ENCODE measurements at regions not wholly inside any gene's neighbourhood (a gene's known extent, or its start where the extent isn't known, plus 50 kb on each side); places are given as distances from the start of the nearest gene placed in this dataset.

GRCh38 chr18:46268671-46269070 lies 164.5 kb downstream of the HAUS1 start:
- peaks cover 14 to 25% (median 20%) of the 10 kb centered on the region in 4 donors for H3K4me1 Mint-ChIP-seq
- peaks cover 14% of the 10 kb centered on the region for H3K4me1 ChIP-seq (ENCODE audit: insufficient read depth, low read length)
- H3K27ac Mint-ChIP-seq = peak overlapping the region in 4 of 7 donors; percentile 17 to 66 (median 46)
- intact Hi-C loops (cut with micrococcal nuclease) = no loop called here
- no peaks in the 10 kb centered on the region for H3K27me3 Mint-ChIP-seq
- no peaks in the 10 kb centered on the region for H3K9me3 Mint-ChIP-seq
- H3K4me3 ChIP-seq (ENCODE audit: low read length in 2 of 2) = no peak overlapping the region
- H3K36me3 ChIP-seq (ENCODE audit: insufficient read depth, low read length) = peaks cover 18% of the 10 kb centered on the region
- no peak overlapping the region for H3K27ac ChIP-seq (ENCODE audit: low read depth, low read length)
- no peaks in the 10 kb centered on the region for H3K9me3 ChIP-seq (ENCODE audit: control insufficient read depth in 1 of 2, low read length in 2 of 2)
- no peaks in the 10 kb centered on the region for H3K27me3 ChIP-seq (ENCODE audit: insufficient read depth, low read length)
- peaks cover 35 to 48% of the 10 kb centered on the region in 2 donors for H3K36me3 Mint-ChIP-seq
- CTCF ChIA-PET (ENCODE audit: partially characterized antibody) = no interaction called here
- POLR2A ChIA-PET (ENCODE audit: partially characterized antibody) = no interaction called here
- H3K4me3 Mint-ChIP-seq = no peak overlapping the region
- DNase-seq = no peak

GRCh38 chr18:46269275-46269674 lies 165.1 kb downstream of the HAUS1 start:
- ChIA-PET POLR2A (ENCODE audit: partially characterized antibody) (no interaction called here), CTCF (ENCODE audit: partially characterized antibody) (no interaction called here)
- H3K36me3 ChIP-seq (ENCODE audit: insufficient read depth, low read length) = peaks cover 12% of the 10 kb centered on the region
- no peak for DNase-seq
- intact Hi-C loops (cut with micrococcal nuclease) = no loop called here
- Mint-ChIP-seq H3K9me3 (no peaks in the 10 kb centered on the region), H3K4me3 (no peak overlapping the region), H3K36me3 (peaks cover 29 to 42% of the 10 kb centered on the region in 2 donors), H3K27ac (peak overlapping the region in 2 of 7 donors; percentile 7 to 69), H3K27me3 (no peaks in the 10 kb centered on the region), H3K4me1 (peaks cover 8 to 22% (median 15%) of the 10 kb centered on the region in 4 donors)
- no peak overlapping the region for H3K27ac ChIP-seq (ENCODE audit: low read depth, low read length)
- H3K27me3 ChIP-seq (ENCODE audit: insufficient read depth, low read length) = no peaks in the 10 kb centered on the region
- H3K9me3 ChIP-seq (ENCODE audit: control insufficient read depth in 1 of 2, low read length in 2 of 2) = no peaks in the 10 kb centered on the region
- H3K4me3 ChIP-seq (ENCODE audit: low read length in 2 of 2) = no peak overlapping the region
- peaks cover 8% of the 10 kb centered on the region for H3K4me1 ChIP-seq (ENCODE audit: insufficient read depth, low read length)

GRCh38 chr18:46271488-46271887 lies 167.3 kb downstream of the HAUS1 start:
- Histone ChIP-seq H3K4me3 (ENCODE audit: low read length in 2 of 2) (no peak overlapping the region), H3K36me3 (ENCODE audit: insufficient read depth, low read length) (no peaks in the 10 kb centered on the region), H3K4me1 (ENCODE audit: insufficient read depth, low read length) (no peaks in the 10 kb centered on the region), H3K27me3 (ENCODE audit: insufficient read depth, low read length) (no peaks in the 10 kb centered on the region), H3K9me3 (ENCODE audit: control insufficient read depth in 1 of 2, low read length in 2 of 2) (no peaks in the 10 kb centered on the region), H3K27ac (ENCODE audit: low read depth, low read length) (no peak overlapping the region)
- peak overlapping the region in 1 of 7 donors; percentile 59 for H3K27ac Mint-ChIP-seq
- peaks cover 18 to 25% of the 10 kb centered on the region in 2 donors for H3K36me3 Mint-ChIP-seq
- POLR2A ChIA-PET (ENCODE audit: partially characterized antibody) = no interaction called here
- peaks cover 2 to 16% (median 10%) of the 10 kb centered on the region in 4 donors for H3K4me1 Mint-ChIP-seq
- H3K4me3 Mint-ChIP-seq = no peak overlapping the region
- CTCF ChIA-PET (ENCODE audit: partially characterized antibody) = interaction anchor here (1.6 to 3.2 kb wide), 2 partner anchors 10 to 98 kb away, joined by 4 to 16 read pairs; a partner anchor contains a TSS
- H3K9me3 Mint-ChIP-seq = no peaks in the 10 kb centered on the region
- intact Hi-C loops (cut with micrococcal nuclease) = no loop called here
- no peaks in the 10 kb centered on the region for H3K27me3 Mint-ChIP-seq
- DNase-seq = no peak

GRCh38 chr18:46273861-46274260 lies 169.7 kb downstream of the HAUS1 start:
- no peak for DNase-seq
- Mint-ChIP-seq H3K4me3 (no peak overlapping the region), H3K9me3 (no peaks in the 10 kb centered on the region), H3K27me3 (no peaks in the 10 kb centered on the region), H3K27ac (peak overlapping the region in 3 of 7 donors; percentile 11 to 69 (median 56)), H3K36me3 (peaks cover 8 to 10% of the 10 kb centered on the region in 2 donors), H3K4me1 (peaks cover 17 to 23% (median 21%) of the 10 kb centered on the region in 4 donors)
- H3K4me1 ChIP-seq (ENCODE audit: insufficient read depth, low read length) = peaks cover 8% of the 10 kb centered on the region
- H3K4me3 ChIP-seq (ENCODE audit: low read length in 2 of 2) = no peak overlapping the region
- H3K9me3 ChIP-seq (ENCODE audit: control insufficient read depth in 1 of 2, low read length in 2 of 2) = no peaks in the 10 kb centered on the region
- POLR2A ChIA-PET (ENCODE audit: partially characterized antibody) = no interaction called here
- intact Hi-C loops (cut with micrococcal nuclease) = no loop called here
- H3K27me3 ChIP-seq (ENCODE audit: insufficient read depth, low read length) = no peaks in the 10 kb centered on the region
- no peaks in the 10 kb centered on the region for H3K36me3 ChIP-seq (ENCODE audit: insufficient read depth, low read length)
- CTCF ChIA-PET (ENCODE audit: partially characterized antibody) = interaction anchor here (3.2 kb wide), 1 partner anchor 100 kb away, joined by 16 read pairs; a partner anchor contains a TSS
- no peak overlapping the region for H3K27ac ChIP-seq (ENCODE audit: low read depth, low read length)

- intact Hi-C loops (cut with micrococcal nuclease) = no loop called here
Measured at GRCh38 chr18:46274266-46274665, 170.1 kb downstream of the HAUS1 start.

GRCh38 chr18:46275370-46275769 lies 171.2 kb downstream of the HAUS1 start:
- no peak for DNase-seq
- intact Hi-C loops (cut with micrococcal nuclease) = no loop called here
- peaks cover 17 to 25% (median 22%) of the 10 kb centered on the region in 4 donors for H3K4me1 Mint-ChIP-seq
- no peak overlapping the region for H3K4me3 ChIP-seq (ENCODE audit: low read length in 2 of 2)
- H3K27ac Mint-ChIP-seq = peak overlapping the region in 3 of 7 donors; percentile 20 to 49 (median 21)
- H3K4me3 Mint-ChIP-seq = no peak overlapping the region
- peaks cover 8% of the 10 kb centered on the region for H3K4me1 ChIP-seq (ENCODE audit: insufficient read depth, low read length)
- H3K9me3 Mint-ChIP-seq = no peaks in the 10 kb centered on the region
- H3K36me3 ChIP-seq (ENCODE audit: insufficient read depth, low read length) = no peaks in the 10 kb centered on the region
- ChIA-PET CTCF (ENCODE audit: partially characterized antibody) (interaction anchor here (1.3 to 1.5 kb wide), 2 partner anchors 102 to 383 kb away, joined by 4 to 5 read pairs; a partner anchor contains a TSS), POLR2A (ENCODE audit: partially characterized antibody) (no interaction called here)
- H3K27me3 Mint-ChIP-seq = no peaks in the 10 kb centered on the region
- no peaks in the 10 kb centered on the region for H3K27me3 ChIP-seq (ENCODE audit: insufficient read depth, low read length)
- H3K27ac ChIP-seq (ENCODE audit: low read depth, low read length) = no peak overlapping the region
- H3K9me3 ChIP-seq (ENCODE audit: control insufficient read depth in 1 of 2, low read length in 2 of 2) = no peaks in the 10 kb centered on the region
- H3K36me3 Mint-ChIP-seq = peaks cover 8 to 10% of the 10 kb centered on the region in 2 donors

More at GRCh38 chr18:46274266-46274665, 170.1 kb downstream of the HAUS1 start:
- Histone ChIP-seq H3K27ac (ENCODE audit: low read depth, low read length) (no peak overlapping the region), H3K27me3 (ENCODE audit: insufficient read depth, low read length) (no peaks in the 10 kb centered on the region), H3K9me3 (ENCODE audit: control insufficient read depth in 1 of 2, low read length in 2 of 2) (no peaks in the 10 kb centered on the region), H3K4me3 (ENCODE audit: low read length in 2 of 2) (no peak overlapping the region), H3K36me3 (ENCODE audit: insufficient read depth, low read length) (no peaks in the 10 kb centered on the region), H3K4me1 (ENCODE audit: insufficient read depth, low read length) (peaks cover 8% of the 10 kb centered on the region)
- ChIA-PET POLR2A (ENCODE audit: partially characterized antibody) (no interaction called here), CTCF (ENCODE audit: partially characterized antibody) (no interaction called here)
- H3K4me3 Mint-ChIP-seq = no peak overlapping the region
- no peaks in the 10 kb centered on the region for H3K9me3 Mint-ChIP-seq
- DNase-seq = no peak
- H3K4me1 Mint-ChIP-seq = peaks cover 17 to 25% (median 22%) of the 10 kb centered on the region in 4 donors
- H3K27me3 Mint-ChIP-seq = no peaks in the 10 kb centered on the region
- peak overlapping the region in 4 of 7 donors; percentile 7 to 69 (median 36) for H3K27ac Mint-ChIP-seq
- H3K36me3 Mint-ChIP-seq = peaks cover 8 to 10% of the 10 kb centered on the region in 2 donors

GRCh38 chr18:46276748-46277147 lies 172.6 kb downstream of the HAUS1 start:
- Mint-ChIP-seq H3K4me1 (peaks cover 17 to 25% (median 22%) of the 10 kb centered on the region in 4 donors), H3K9me3 (no peaks in the 10 kb centered on the region), H3K36me3 (peaks cover 3% of the 10 kb centered on the region in 2 donors), H3K27me3 (no peaks in the 10 kb centered on the region), H3K4me3 (no peak overlapping the region), H3K27ac (peak overlapping the region in 2 of 7 donors; percentile 14 to 27)
- Histone ChIP-seq H3K4me1 (ENCODE audit: insufficient read depth, low read length) (peaks cover 8% of the 10 kb centered on the region), H3K36me3 (ENCODE audit: insufficient read depth, low read length) (no peaks in the 10 kb centered on the region), H3K9me3 (ENCODE audit: control insufficient read depth in 1 of 2, low read length in 2 of 2) (no peaks in the 10 kb centered on the region), H3K27ac (ENCODE audit: low read depth, low read length) (no peak overlapping the region), H3K4me3 (ENCODE audit: low read length in 2 of 2) (no peak overlapping the region), H3K27me3 (ENCODE audit: insufficient read depth, low read length) (no peaks in the 10 kb centered on the region)
- DNase-seq = no peak
- CTCF ChIA-PET (ENCODE audit: partially characterized antibody) = interaction anchor here (1.5 kb wide), 1 partner anchor 104 kb away, joined by 5 read pairs; a partner anchor contains a TSS
- POLR2A ChIA-PET (ENCODE audit: partially characterized antibody) = no interaction called here
- intact Hi-C loops (cut with micrococcal nuclease) = no loop called here
